ENCODE measurements at regions not wholly inside any gene's neighbourhood (a gene's known extent, or its start where the extent isn't known, plus 50 kb on each side); places are given as distances from the start of the nearest gene placed in this dataset.
"Not testable (repeated sequence)": the region's sequence is repeated elsewhere in the genome, so short reads cannot be mapped to it uniquely, and the experiment has no call there.

- no peak for DNase-seq (ENCODE audit: low read depth in 2 of 2)
These were observed 1147.1 kb upstream of the LRRTM3 start for GRCh38 chr10:65778753-65779152.

DNA sequence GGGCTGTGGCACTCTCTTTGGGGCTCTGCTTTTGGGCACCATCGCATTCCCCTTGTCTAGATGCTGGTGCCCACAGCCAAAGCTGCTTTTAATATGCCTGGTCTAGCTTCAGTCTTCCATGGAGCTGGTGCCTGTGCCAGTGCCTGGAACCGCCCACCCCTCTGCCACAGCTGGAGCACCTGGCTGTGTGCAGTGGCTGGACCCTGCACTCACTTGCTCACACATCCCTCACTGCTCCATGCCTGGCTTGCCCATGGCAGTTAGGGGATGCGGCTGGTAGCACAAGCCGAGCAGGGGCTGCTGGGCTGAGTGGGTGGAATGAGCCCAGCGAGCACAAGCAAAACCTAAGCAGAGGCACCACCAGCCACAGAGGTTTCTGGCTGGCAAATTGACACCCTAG lies 1145.9 kb upstream of the LRRTM3 start:
- no peak for DNase-seq (ENCODE audit: low read depth in 2 of 2)

- DNase-seq (ENCODE audit: low read depth in 2 of 2): no peak
These were observed 1139.6 kb upstream of the LRRTM3 start for GRCh38 chr10:65786279-65786678.

DNA sequence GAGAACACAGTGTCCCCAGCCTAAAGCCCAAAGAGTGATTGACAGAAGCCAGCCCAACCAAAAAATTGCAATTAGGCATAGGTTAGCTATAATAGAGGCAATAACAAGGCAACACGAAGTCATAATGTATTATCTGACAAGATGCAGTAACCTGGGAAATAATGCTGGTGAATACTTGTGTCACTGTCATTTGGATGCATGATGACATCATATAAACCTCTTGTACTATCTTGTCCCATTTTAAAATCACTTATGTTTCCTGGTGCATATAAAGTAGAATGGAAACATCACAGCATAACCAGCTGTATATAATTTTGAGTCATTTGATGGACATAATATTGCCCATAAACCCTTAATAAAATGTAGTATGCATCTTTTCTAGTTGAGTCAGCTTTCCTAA lies 1138.3 kb upstream of the LRRTM3 start:
- no peak for DNase-seq (ENCODE audit: low read depth in 2 of 2)

- DNase-seq (ENCODE audit: low read depth in 2 of 2): no peak
These were observed 1137.6 kb upstream of the LRRTM3 start for GRCh38 chr10:65788271-65788670.

- no peak for DNase-seq (ENCODE audit: low read depth in 2 of 2)
These were observed 1133.9 kb upstream of the LRRTM3 start for GRCh38 chr10:65791979-65792378.

DNA sequence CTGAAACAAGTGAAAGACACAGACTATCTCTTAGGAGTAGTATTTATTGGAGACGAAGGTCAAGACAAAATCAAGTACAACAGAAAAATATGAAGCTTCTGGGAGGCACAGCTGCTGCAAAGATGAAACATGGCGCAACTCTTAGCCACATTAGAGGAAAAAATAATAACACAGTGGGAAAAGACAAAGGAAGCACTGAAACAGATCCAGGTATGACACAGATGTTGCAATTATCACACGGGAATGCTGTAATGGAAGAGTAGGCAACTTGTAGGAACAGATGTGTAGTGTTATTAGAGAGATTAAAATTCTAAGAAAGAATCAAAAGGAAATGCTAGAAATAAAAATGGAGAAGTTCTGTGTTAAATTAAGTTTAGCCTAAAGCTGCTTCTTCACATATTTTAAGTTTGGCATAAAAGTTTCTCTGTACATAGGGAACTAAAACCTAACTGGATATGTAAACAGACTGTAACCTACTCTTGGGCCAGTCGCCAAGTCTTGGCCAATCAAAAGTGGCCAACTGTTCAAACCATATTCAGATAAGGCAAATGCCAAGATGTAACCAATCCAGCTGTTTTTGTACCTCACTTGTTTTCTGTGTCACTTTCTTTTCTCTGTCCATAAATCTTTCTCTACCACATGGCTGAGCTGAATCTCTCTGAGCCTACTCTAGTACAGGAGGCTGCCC lies 1132.0 kb upstream of the LRRTM3 start:
- DNase-seq (ENCODE audit: low read depth in 2 of 2): no peak

GRCh38 chr10:65794861-65795260 lies 1131.0 kb upstream of the LRRTM3 start:
- not testable (repeated sequence) for DNase-seq (ENCODE audit: low read depth in 2 of 2)

GRCh38 chr10:65796472-65796871 lies 1129.4 kb upstream of the LRRTM3 start:
- no peak for DNase-seq (ENCODE audit: low read depth in 2 of 2)

- no peak for DNase-seq (ENCODE audit: low read depth in 2 of 2)
These were observed 1127.7 kb upstream of the LRRTM3 start for GRCh38 chr10:65798133-65798532.

GRCh38 chr10:65802391-65802790 lies 1123.4 kb upstream of the LRRTM3 start:
- DNase-seq (ENCODE audit: low read depth in 2 of 2): no peak

DNA sequence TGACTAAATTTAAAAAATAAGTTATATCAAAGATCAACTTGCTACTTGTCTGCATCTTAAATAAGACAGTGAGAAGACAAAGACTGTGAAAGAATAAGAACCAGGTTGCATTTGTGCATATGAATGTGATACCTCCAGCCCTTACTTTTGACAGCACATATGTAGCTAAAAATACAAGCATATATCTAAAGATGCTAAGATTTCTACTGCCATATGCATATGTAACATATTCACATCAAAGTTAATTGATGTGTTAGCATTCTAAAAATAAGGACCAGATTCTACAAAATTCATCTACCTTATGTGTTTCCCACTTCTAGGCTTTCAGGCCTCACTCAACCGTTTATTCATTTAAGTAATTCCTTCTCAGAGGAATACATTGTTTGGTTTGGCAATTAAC lies 1120.3 kb upstream of the LRRTM3 start:
- no peak for DNase-seq (ENCODE audit: low read depth in 2 of 2)

GRCh38 chr10:65805993-65806392 lies 1119.8 kb upstream of the LRRTM3 start:
- DNase-seq (ENCODE audit: low read depth in 2 of 2): no peak

DNA sequence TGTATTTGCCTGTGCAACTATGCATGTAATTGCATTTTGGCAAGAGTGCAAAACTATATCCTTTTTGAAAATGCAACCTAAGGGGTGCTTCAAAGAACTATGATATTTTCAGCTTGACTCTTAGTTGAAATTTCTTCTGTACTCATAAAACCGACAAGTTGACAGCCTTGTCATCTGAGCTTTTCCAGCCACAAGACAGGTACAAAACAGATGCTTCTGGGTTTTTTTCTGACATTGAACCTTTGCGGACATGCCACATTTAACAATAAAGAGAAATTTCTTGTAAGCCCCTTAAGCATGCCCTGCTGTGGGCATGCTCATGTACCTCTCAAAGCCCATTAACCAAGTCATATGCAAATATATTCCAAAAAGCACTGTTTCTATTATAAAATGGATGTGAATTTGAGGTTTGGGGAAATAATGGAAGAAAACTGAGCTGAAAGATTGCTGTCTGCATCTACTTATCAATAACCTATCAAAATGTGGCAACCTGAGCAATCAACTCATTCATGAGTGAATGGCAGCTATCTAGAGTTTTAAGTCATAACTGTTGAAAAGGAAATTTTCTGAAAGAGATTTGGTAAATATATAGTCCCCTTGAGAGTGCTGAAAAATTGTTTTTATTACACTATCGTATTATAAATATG lies 1117.0 kb upstream of the LRRTM3 start:
- no peak for DNase-seq (ENCODE audit: low read depth in 2 of 2)

DNA sequence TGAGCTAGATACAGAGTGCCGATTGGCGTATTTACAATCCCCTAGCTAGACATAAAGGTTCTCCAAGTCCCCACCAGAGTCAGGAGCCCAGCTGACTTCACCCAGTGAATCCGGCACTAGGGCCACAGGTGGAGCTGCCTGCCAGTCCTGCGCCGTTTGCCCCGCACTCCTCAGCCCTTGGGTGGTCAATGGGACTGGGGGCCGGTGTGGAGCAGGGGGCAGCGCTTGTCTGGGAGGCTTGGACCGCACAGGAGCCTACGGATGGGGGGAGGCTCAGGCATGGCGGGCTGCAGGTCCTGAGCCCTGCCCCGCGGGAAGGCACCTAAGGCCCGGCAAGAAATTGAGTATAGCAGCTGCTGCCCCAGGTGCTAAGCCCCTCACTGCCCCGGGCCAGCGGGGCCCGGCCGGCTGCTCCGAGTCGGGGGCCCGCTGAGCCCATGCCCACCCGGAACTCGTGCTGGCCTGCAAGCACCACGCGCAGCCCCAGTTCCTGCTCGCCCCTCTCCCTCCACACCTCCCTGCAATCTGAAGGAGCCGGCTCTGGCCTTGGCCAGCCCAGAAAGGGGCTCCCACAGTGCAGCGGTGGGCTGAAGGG lies 1113.8 kb upstream of the LRRTM3 start:
- no peak for DNase-seq (ENCODE audit: low read depth in 2 of 2)

GRCh38 chr10:65816536-65816935 lies 1109.3 kb upstream of the LRRTM3 start:
- DNase-seq (ENCODE audit: low read depth in 2 of 2): no peak

- DNase-seq (ENCODE audit: low read depth in 2 of 2): no peak
These were observed 1106.8 kb upstream of the LRRTM3 start for GRCh38 chr10:65818990-65819389.

GRCh38 chr10:65827359-65827758 lies 1098.5 kb upstream of the LRRTM3 start:
- no peak for DNase-seq (ENCODE audit: low read depth in 2 of 2)

DNA sequence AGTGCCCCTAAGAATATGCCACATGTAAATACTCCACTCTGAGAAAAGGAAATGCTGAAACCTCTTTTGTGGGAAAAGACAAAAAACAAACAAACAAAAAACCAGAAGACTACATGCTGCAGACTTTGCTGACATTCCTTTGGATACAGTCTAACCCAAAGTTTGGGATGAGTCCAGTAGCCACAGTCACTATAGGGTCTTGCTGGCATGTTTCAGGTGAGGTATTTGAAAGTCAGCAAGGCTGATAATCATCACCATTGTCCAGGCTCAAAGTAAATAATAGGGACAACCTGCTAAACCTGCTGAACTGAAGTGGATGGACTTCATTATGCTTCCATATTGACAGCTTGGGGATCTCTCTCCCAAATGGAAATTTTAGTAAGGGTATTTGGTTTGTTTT lies 1087.0 kb upstream of the LRRTM3 start:
- DNase-seq (ENCODE audit: low read depth in 2 of 2): no peak

DNA sequence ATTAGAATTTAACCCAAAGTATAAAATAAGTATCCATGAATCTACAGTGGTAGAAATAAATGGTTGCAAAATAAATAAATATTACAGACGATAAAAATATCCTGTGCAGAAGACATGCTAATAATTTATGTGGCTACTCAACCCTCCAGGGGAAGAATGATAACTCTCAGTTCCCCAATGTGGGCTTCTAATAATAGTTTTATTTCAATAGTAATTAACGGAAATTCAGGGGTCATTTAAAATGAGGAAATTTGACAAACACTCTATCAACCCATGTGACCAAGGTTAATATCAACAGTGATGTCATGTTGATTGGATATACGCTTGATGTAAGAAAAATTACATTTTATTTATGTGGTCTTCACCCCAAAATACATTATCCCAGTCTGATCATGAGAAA lies 1082.6 kb upstream of the LRRTM3 start:
- no peak for DNase-seq (ENCODE audit: low read depth in 2 of 2)

- DNase-seq (ENCODE audit: low read depth in 2 of 2): no peak
These were observed 1079.9 kb upstream of the LRRTM3 start for GRCh38 chr10:65845916-65846315.

GRCh38 chr10:65846541-65846940 lies 1079.3 kb upstream of the LRRTM3 start:
- no peak for DNase-seq (ENCODE audit: low read depth in 2 of 2)

DNA sequence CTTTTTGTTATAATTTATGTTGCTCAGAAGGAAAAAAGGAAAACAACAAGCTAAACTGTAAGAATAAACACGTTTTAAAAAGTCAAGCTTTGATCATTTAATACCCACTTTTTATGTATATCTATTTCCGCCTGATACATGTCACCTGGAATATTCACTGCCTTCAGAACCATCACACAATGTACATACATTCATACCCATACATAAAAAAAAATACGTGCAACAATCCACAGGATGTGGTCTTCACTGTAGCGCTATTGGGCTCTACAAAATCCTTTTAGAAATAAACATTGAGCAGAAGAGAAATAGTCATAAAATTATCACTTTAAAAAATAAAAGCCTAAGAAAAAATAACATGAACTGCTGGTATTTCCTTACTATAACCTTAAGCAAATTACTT lies 1078.9 kb upstream of the LRRTM3 start:
- DNase-seq (ENCODE audit: low read depth in 2 of 2): no peak

Measured in stimulated activated CD4-positive, alpha-beta T cell treated with anti-CD3 and anti-CD28 coated beads, Interleukin-1b, Interleukin-23, amount 100 ng/mL, for 1 hour (primary cell).